IPS-15b (cell line): ENCODE measurements at regions not wholly inside any gene's neighbourhood (a gene's known extent, or its start where the extent isn't known, plus 50 kb on each side); places are given as distances from the start of the nearest gene placed in this dataset.

Experiments used
- H3K27me3 ChIP-seq: one replicate; pipeline ENCODE4 v1.6.1; 2013; ENCODE audit warnings: low read length; ENCODE audit not compliant: control insufficient read depth, insufficient read depth
- H3K36me3 ChIP-seq: one replicate; pipeline ENCODE4 v1.6.1; 2013; ENCODE audit warnings: low read length; ENCODE audit not compliant: control insufficient read depth, insufficient read depth
- H3K4me1 ChIP-seq: one replicate; pipeline ENCODE4 v1.6.1; 2013; ENCODE audit warnings: mild to moderate bottlenecking, low read length; ENCODE audit not compliant: control insufficient read depth, insufficient read depth
- H3K4me3 ChIP-seq: one replicate; pipeline ENCODE4 v1.5.1; 2013; ENCODE audit warnings: low read depth, low read length
- H3K9ac ChIP-seq: one replicate; pipeline ENCODE4 v1.6.1; 2013; ENCODE audit warnings: low read depth, mild to moderate bottlenecking, low read length
- H3K9me3 ChIP-seq: one replicate; pipeline ENCODE4 v1.6.1; 2013; ENCODE audit warnings: mild to moderate bottlenecking, low read length; ENCODE audit not compliant: control insufficient read depth, insufficient read depth

GRCh38 chr10:120360571-120360970 is 96.5 kb upstream of the PLPP4 start:
- Histone ChIP-seq H3K4me1 (no peaks in the 10 kb centered on the region), H3K9ac (no peak overlapping the region), H3K9me3 (no peaks in the 10 kb centered on the region), H3K36me3 (no peaks in the 10 kb centered on the region), H3K4me3 (no peak overlapping the region), H3K27me3 (no peaks in the 10 kb centered on the region)

DNA sequence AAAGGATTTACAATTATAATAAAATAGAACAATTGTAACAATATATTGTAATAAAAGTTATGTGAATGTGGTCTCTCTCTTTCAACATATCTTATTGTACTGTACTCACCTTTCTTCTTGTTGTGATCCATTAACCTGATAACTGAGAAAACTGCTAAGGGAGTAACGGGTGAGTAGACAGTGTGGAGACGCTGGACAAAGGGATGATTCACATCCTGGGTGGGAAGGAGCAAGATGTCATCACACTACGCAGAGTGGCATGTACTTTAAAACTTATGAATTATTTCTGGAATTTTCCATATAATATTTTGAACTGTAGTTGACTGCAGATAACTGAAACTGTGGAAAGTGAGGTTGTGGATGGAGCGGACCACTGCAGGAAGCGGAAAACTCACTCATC is 91.2 kb upstream of the PLPP4 start:
- Histone ChIP-seq H3K4me3 (no peak overlapping the region), H3K9ac (no peak overlapping the region), H3K4me1 (no peaks in the 10 kb centered on the region), H3K27me3 (no peaks in the 10 kb centered on the region), H3K36me3 (no peaks in the 10 kb centered on the region), H3K9me3 (no peaks in the 10 kb centered on the region)

GRCh38 chr10:120367341-120367740 is 89.7 kb upstream of the PLPP4 start:
- H3K9me3 ChIP-seq = no peaks in the 10 kb centered on the region
- no peaks in the 10 kb centered on the region for H3K36me3 ChIP-seq
- H3K4me1 ChIP-seq = no peaks in the 10 kb centered on the region
- H3K9ac ChIP-seq = no peak overlapping the region
- no peak overlapping the region for H3K4me3 ChIP-seq
- H3K27me3 ChIP-seq = no peaks in the 10 kb centered on the region

- no peaks in the 10 kb centered on the region for H3K27me3 ChIP-seq
- H3K36me3 ChIP-seq = no peaks in the 10 kb centered on the region
- H3K9ac ChIP-seq = no peak overlapping the region
- no peaks in the 10 kb centered on the region for H3K4me1 ChIP-seq
- no peaks in the 10 kb centered on the region for H3K9me3 ChIP-seq
- no peak overlapping the region for H3K4me3 ChIP-seq
These were observed 88.7 kb upstream of the PLPP4 start for GRCh38 chr10:120368338-120368737.

DNA sequence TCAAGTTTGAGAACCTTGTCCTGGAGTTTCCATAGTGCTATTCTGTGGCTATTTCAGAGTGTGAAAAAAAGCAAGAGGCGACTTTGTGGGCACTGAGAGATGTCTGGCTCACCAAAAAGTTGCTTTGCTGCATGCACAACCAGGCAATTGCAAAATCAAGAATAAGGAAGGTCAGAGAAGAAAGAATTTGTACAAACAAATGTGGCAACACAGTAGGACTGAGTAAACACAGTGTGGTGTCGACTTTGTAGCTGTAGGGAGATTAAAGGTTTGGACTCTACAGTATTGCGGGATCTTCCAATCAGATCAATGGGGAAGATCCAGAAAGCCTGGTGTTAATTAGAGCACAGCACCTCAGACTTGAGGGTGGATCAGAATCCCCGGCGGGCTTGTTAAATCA is 88.1 kb upstream of the PLPP4 start:
- Histone ChIP-seq H3K9ac (no peak overlapping the region), H3K4me3 (no peak overlapping the region), H3K4me1 (no peaks in the 10 kb centered on the region), H3K36me3 (no peaks in the 10 kb centered on the region), H3K27me3 (no peaks in the 10 kb centered on the region), H3K9me3 (no peaks in the 10 kb centered on the region)

DNA sequence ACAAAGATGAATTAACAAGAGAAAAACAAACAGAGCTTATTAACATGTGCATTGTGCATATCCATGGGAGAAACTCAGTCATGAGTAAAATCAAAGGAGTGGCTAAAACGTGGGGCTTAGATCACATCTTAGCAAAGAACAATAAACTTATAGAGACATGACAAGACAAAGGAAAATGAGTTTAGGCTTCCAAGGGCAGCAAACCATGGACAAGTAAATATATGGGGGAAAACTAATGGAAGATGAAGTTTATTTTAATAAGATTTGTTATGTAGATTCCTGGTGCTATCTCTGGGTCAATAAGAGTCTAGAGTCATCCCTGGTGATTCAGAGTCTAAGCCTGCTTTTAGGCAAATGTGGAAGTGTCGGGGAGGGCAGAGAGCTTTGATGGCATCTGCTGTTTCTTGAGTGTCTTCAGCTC is 87.2 kb upstream of the PLPP4 start:
- no peak overlapping the region for H3K9ac ChIP-seq
- no peaks in the 10 kb centered on the region for H3K4me1 ChIP-seq
- H3K4me3 ChIP-seq = no peak overlapping the region
- no peaks in the 10 kb centered on the region for H3K27me3 ChIP-seq
- H3K36me3 ChIP-seq = no peaks in the 10 kb centered on the region
- no peaks in the 10 kb centered on the region for H3K9me3 ChIP-seq

- no peaks in the 10 kb centered on the region for H3K36me3 ChIP-seq
- H3K9ac ChIP-seq = no peak overlapping the region
- no peak overlapping the region for H3K4me3 ChIP-seq
- H3K27me3 ChIP-seq = no peaks in the 10 kb centered on the region
- H3K4me1 ChIP-seq = no peaks in the 10 kb centered on the region
- no peaks in the 10 kb centered on the region for H3K9me3 ChIP-seq
These were observed 85.2 kb upstream of the PLPP4 start for GRCh38 chr10:120371856-120372255.

- no peaks in the 10 kb centered on the region for H3K36me3 ChIP-seq
- H3K9me3 ChIP-seq = no peaks in the 10 kb centered on the region
- H3K4me3 ChIP-seq = no peak overlapping the region
- no peak overlapping the region for H3K9ac ChIP-seq
- no peaks in the 10 kb centered on the region for H3K4me1 ChIP-seq
- H3K27me3 ChIP-seq = no peaks in the 10 kb centered on the region
These were observed 84.1 kb upstream of the PLPP4 start for GRCh38 chr10:120372917-120373316.

DNA sequence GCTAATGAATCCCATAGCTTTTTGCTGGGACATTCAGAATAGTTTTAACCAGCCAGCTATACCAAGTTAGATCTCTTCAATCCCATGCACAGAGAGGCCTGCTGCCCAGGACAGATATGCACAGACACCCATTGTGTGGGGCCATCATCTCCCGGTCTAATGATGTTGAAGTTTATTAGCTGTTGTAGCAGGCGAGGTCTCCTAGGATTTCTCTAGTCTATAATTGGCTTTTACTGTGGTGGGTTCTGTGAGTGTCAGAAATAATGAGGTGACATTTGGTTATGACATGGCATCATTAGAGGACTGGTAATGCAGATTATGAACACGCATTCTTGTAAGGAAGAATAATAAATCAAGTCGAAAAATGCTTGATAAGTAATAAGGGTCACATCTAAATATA is 81.4 kb upstream of the PLPP4 start:
- H3K27me3 ChIP-seq = no peaks in the 10 kb centered on the region
- H3K4me1 ChIP-seq = no peaks in the 10 kb centered on the region

GRCh38 chr10:120381931-120382330 is 75.1 kb upstream of the PLPP4 start:
- no peak overlapping the region for H3K4me3 ChIP-seq
- H3K9me3 ChIP-seq = no peaks in the 10 kb centered on the region
- H3K27me3 ChIP-seq = no peaks in the 10 kb centered on the region
- H3K36me3 ChIP-seq = no peaks in the 10 kb centered on the region
- H3K9ac ChIP-seq = no peak overlapping the region
- H3K4me1 ChIP-seq = no peaks in the 10 kb centered on the region

More for the DNA sequence above, 81.4 kb upstream of the PLPP4 start:
- Histone ChIP-seq H3K4me3 (no peak overlapping the region), H3K36me3 (no peaks in the 10 kb centered on the region), H3K9me3 (no peaks in the 10 kb centered on the region), H3K9ac (no peak overlapping the region)

- no peaks in the 10 kb centered on the region for H3K36me3 ChIP-seq
- no peak overlapping the region for H3K4me3 ChIP-seq
- no peaks in the 10 kb centered on the region for H3K27me3 ChIP-seq
- H3K4me1 ChIP-seq = no peaks in the 10 kb centered on the region
- no peak overlapping the region for H3K9ac ChIP-seq
- H3K9me3 ChIP-seq = no peaks in the 10 kb centered on the region
These were observed 74.7 kb upstream of the PLPP4 start for GRCh38 chr10:120382360-120382759.

DNA sequence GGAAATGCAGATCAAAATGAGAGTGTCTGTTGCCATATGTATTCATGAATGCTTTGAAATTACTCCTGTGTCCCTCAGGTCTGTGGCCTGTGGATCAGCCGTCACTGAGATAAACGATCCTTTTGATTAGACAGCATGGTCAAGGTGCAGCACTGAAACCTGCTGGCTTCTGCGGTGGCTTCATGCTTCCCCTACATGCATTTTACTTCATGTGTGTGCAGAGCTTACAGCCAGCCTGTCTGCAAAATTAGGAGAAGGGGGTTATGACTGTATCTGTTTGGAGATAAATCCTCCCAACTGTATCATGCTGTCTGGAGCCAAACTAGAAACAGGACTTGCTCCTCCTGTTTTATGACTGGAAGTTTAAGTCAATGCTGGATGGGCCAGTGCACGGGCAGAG is 71.0 kb upstream of the PLPP4 start:
- Histone ChIP-seq H3K4me1 (no peaks in the 10 kb centered on the region), H3K4me3 (no peak overlapping the region), H3K36me3 (no peaks in the 10 kb centered on the region), H3K27me3 (no peaks in the 10 kb centered on the region), H3K9me3 (no peaks in the 10 kb centered on the region), H3K9ac (no peak overlapping the region)

DNA sequence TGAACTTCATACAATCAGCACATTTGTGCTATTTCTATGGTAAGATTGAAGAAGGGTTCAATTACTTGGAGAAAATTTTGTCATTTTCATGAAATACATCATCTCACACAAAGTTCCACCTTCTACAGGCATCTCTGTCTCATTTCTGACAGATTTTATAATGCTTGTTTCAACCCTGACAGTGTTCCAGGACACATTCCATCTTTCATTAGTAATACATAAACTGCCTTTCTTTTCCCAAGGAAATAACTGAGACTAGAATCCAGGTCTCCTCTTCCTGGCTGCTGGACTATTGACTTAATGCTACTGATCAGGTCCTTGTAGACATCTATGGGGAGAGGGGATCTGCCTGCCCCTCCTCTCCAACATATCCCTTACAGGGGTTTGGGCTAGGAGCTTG is 70.1 kb upstream of the PLPP4 start:
- H3K9ac ChIP-seq = no peak overlapping the region
- H3K9me3 ChIP-seq = no peaks in the 10 kb centered on the region
- H3K27me3 ChIP-seq = no peaks in the 10 kb centered on the region
- no peaks in the 10 kb centered on the region for H3K4me1 ChIP-seq
- H3K4me3 ChIP-seq = no peak overlapping the region
- H3K36me3 ChIP-seq = no peaks in the 10 kb centered on the region
